ENCODE measurements at regions not wholly inside any gene's neighbourhood (a gene's known extent, or its start where the extent isn't known, plus 50 kb on each side); places are given as distances from the start of the nearest gene placed in this dataset.

DNA sequence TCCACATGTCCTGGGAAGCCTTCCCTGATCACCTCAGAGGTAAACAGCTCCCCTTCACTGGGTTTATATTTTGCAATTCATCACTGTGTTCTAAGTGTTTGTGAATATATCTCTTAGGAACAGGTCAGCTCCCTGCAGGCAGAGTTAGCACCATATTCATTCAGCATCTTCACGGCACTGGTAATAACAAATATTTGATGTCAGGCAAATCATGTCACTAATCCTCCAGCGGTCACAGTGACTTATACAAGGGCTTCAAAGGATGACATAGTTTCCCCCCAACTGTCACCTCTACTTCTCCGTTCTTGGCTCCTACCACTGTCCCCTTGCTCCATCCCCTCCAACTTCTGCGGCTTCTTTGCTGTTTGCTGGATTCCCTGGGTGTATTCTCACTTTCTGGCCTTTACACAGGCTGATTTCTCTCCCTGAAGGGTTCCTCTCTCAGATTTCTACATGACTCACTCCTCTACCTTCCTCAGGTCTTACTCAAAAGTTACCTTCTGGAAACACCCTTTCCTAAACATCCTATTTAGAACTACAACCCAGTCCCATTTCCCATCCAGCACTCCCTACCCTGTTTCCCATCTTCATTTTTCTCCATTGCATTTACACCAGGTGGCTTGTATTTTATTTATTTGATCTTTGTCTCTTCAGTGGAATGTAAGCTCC is 66.6 kb downstream of the NHLRC1 start (continued):
- TF ChIP-seq, protein P1, sequence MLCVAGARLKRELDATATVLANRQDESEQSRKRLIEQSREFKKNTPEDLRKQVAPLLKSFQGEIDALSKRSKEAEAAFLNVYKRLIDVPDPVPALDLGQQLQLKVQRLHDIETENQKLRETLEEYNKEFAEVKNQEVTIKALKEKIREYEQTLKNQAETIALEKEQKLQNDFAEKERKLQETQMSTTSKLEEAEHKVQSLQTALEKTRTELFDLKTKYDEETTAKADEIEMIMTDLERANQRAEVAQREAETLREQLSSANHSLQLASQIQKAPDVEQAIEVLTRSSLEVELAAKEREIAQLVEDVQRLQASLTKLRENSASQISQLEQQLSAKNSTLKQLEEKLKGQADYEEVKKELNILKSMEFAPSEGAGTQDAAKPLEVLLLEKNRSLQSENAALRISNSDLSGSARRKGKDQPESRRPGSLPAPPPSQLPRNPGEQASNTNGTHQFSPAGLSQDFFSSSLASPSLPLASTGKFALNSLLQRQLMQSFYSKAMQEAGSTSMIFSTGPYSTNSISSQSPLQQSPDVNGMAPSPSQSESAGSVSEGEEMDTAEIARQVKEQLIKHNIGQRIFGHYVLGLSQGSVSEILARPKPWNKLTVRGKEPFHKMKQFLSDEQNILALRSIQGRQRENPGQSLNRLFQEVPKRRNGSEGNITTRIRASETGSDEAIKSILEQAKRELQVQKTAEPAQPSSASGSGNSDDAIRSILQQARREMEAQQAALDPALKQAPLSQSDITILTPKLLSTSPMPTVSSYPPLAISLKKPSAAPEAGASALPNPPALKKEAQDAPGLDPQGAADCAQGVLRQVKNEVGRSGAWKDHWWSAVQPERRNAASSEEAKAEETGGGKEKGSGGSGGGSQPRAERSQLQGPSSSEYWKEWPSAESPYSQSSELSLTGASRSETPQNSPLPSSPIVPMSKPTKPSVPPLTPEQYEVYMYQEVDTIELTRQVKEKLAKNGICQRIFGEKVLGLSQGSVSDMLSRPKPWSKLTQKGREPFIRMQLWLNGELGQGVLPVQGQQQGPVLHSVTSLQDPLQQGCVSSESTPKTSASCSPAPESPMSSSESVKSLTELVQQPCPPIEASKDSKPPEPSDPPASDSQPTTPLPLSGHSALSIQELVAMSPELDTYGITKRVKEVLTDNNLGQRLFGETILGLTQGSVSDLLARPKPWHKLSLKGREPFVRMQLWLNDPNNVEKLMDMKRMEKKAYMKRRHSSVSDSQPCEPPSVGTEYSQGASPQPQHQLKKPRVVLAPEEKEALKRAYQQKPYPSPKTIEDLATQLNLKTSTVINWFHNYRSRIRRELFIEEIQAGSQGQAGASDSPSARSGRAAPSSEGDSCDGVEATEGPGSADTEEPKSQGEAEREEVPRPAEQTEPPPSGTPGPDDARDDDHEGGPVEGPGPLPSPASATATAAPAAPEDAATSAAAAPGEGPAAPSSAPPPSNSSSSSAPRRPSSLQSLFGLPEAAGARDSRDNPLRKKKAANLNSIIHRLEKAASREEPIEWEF (CRISPR knock-in tag; IDR thresholded peaks at IDR 0.05), result no peak
- TF ChIP-seq ZNF311 (CRISPR knock-in tag; IDR thresholded peaks at IDR 0.05), result no peak

DNA sequence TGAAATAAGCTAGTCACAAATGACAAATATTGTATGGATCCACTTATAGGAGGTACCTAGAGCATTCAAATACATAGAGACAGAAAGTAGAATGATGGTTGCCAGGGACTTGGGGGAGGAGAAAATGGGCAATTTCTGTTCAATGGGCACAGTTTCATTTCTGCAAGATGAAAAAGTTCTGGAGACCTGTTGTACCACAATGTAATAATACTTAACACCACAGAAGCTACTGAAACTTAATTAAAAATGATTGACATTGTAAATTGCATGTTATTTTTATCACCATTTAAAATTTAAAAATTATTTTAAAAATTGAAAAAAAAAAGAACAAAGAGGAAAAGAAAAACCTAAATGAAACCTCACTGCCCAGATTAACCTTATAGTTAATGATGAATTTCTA is 67.4 kb downstream of the NHLRC1 start:
- no peaks in the 10 kb centered on the region for H4K20me1 ChIP-seq (replicated peaks; ENCODE audit: control insufficient read depth, insufficient read depth, low read length)
- in situ Hi-C loops (cut with MboI), result no loop called here
- intact Hi-C loops (cut with micrococcal nuclease), result no loop called here
- ChIA-PET CTCF (ENCODE audit: low intra/inter-chr PET ratio) (no interaction called here), POLR2A (interaction anchor here (0.7 to 1.0 kb wide), 3 partner anchors 13 to 55 kb away, joined by 3 read pairs; no protein-coding TSS in a partner anchor)
- BruUV-seq (replicated peaks), result no TSS peak
- DNase-seq (ENCODE audit: extremely low read depth in 1 of 4, low spot score in 3 of 4) (no peak), FAIRE-seq (no peak), ATAC-seq (no peak)
- H3K9ac ChIP-seq (ENCODE audit: insufficient read depth in 1 of 2, low read depth in 2 of 2, low read length in 2 of 2), result no peak overlapping the region
- no peaks in the 10 kb centered on the region for H3K79me2 ChIP-seq (ENCODE audit: control insufficient read depth, insufficient read depth, low read length)
- no peak for TF ChIP-seq ZNF143 (CRISPR knock-in tag; IDR thresholded peaks at IDR 0.05)
- TF ChIP-seq ZNF146 (CRISPR knock-in tag; IDR thresholded peaks at IDR 0.05; ENCODE audit: unreplicated experiment), result no peak
- H3K4me2 ChIP-seq (ENCODE audit: insufficient read depth, low read length), result no peak overlapping the region
- no peaks in the 10 kb centered on the region for H3K27me3 ChIP-seq (ENCODE audit: control insufficient read depth in 2 of 2, insufficient read depth in 2 of 2, low read length in 2 of 2)
- H3K36me3 ChIP-seq (ENCODE audit: control insufficient read depth, insufficient read depth, low read length), result no peaks in the 10 kb centered on the region
- no peaks in the 10 kb centered on the region for H3K9me3 ChIP-seq (replicated peaks; ENCODE audit: control insufficient read depth, insufficient read depth, low read depth, low read length)
- no peaks in the 10 kb centered on the region for H3K9me1 ChIP-seq (ENCODE audit: control insufficient read depth, insufficient read depth, low read length)
- H3K4me3 ChIP-seq, result no peak overlapping the region
- H2AFZ ChIP-seq (ENCODE audit: low read depth, low read length), result no peak overlapping the region
- H3K27ac ChIP-seq (ENCODE audit: extremely low read depth, low read depth, low read length), result no peak overlapping the region
- H3K4me1 ChIP-seq (replicated peaks in 1 of 2; ENCODE audit: control insufficient read depth in 2 of 2, insufficient read depth in 2 of 2, low read length in 2 of 2), result peaks cover 6 to 39% of the 10 kb centered on the region in 2 experiments
